PC-3 (cell line): ENCODE measurements at regions not wholly inside any gene's neighbourhood (a gene's known extent, or its start where the extent isn't known, plus 50 kb on each side); places are given as distances from the start of the nearest gene placed in this dataset.
A peak's percentile ranks its signal among the peaks of the same experiment; 100 is the strongest.

Source experiments
- ATAC-seq: fragments of 200-7000 bp; cut with Tn5 transposase; 2 replicates; pipeline ENCODE4 v1.9.1; 2020; ENCODE audit warnings: mild to moderate bottlenecking, moderate library complexity
- BruUV-seq: library from RNA; stranded (reverse); fragments of 400-500 nt; replicated peaks from 2 replicates; lab custom pipeline; 2021; lab: Mats Ljungman, UMichigan
- CTCF ChIA-PET: fragments of 300-600 bp; sonication (Branson Sonifier 250); formaldehyde crosslinking; loops from one replicate; lab custom pipeline; 2022; ENCODE audit warnings: antibody characterized with exemption; lab: Charles Lee
- POLR2A ChIA-PET: fragments of 300-600 bp; sonication (Branson Sonifier 250); formaldehyde crosslinking; loops from one replicate; lab custom pipeline; 2022; ENCODE audit warnings: antibody characterized with exemption; ENCODE audit not compliant: unreplicated experiment; lab: Charles Lee
- DNase-seq: peaks from one replicate; pipeline ENCODE4 v3.0.0-alpha.2; 2015
- H2AFZ ChIP-seq: fragments of 300-600 bp; sonication (generic); 2 replicates; pipeline ENCODE4 v1.6.0; 2016; ENCODE audit warnings: antibody characterized with exemption, low read length
- H3F3A ChIP-seq: fragments of 300-600 bp; sonication (generic); one replicate; pipeline ENCODE4 v1.6.0; 2017; ENCODE audit warnings: antibody characterized with exemption, low read length, control low read depth, mild to moderate bottlenecking; ENCODE audit not compliant: unreplicated experiment
- H3K27ac ChIP-seq: fragments of 300-600 bp; sonication (generic); 2 replicates; pipeline ENCODE4 v1.5.1; 2016; ENCODE audit warnings: mild to moderate bottlenecking, low read length
- H3K27me3 ChIP-seq: fragments of 300-600 bp; sonication (generic); 2 replicates; pipeline ENCODE4 v1.6.1; 2016; ENCODE audit warnings: low read length, mixed read lengths
- H3K36me3 ChIP-seq: fragments of 300-600 bp; sonication (generic); 2 replicates; pipeline ENCODE4 v1.6.1; 2016; ENCODE audit warnings: low read depth, mixed run types, low read length, mixed read lengths
- H3K4me1 ChIP-seq: fragments of 300-600 bp; sonication (generic); 2 replicates; pipeline ENCODE4 v1.5.1; 2016; ENCODE audit warnings: low read length; ENCODE audit not compliant: insufficient read depth
- H3K4me2 ChIP-seq: fragments of 300-600 bp; sonication (generic); 2 replicates; pipeline ENCODE4 v1.6.0; 2016; ENCODE audit warnings: low read length
- H3K4me3 ChIP-seq: fragments of 300-600 bp; sonication (generic); 2 replicates; pipeline ENCODE4 v1.5.1; 2016; ENCODE audit warnings: mild to moderate bottlenecking, low read length, mixed read lengths
- H3K79me2 ChIP-seq: fragments of 300-600 bp; sonication (generic); 2 replicates; pipeline ENCODE4 v1.6.1; 2017; ENCODE audit warnings: low read length, mixed read lengths
- H3K9ac ChIP-seq: fragments of 300-600 bp; sonication (generic); 2 replicates; pipeline ENCODE4 v1.6.0; 2016; ENCODE audit warnings: mild to moderate bottlenecking, low read length
- H3K9me2 ChIP-seq: fragments of 300-600 bp; sonication (generic); replicated peaks from 2 replicates; pipeline ENCODE4 v1.6.1; 2016; ENCODE audit warnings: mixed run types, low read length, mixed read lengths
- H3K9me3 ChIP-seq: fragments of 300-600 bp; sonication (generic); 2 replicates; pipeline ENCODE4 v1.6.1; 2016; ENCODE audit warnings: low read length, mixed read lengths
- H4K20me1 ChIP-seq: fragments of 300-600 bp; sonication (generic); 2 replicates; pipeline ENCODE4 v1.6.1; 2016; ENCODE audit warnings: low read length, mixed read lengths
- EZH2 ChIP-seq: fragments of 300-600 bp; sonication (generic); IDR thresholded peaks from one replicate; pipeline ENCODE4 v1.6.1; 2017; ENCODE audit warnings: antibody characterized with exemption, mild to moderate bottlenecking, low read length; ENCODE audit not compliant: unreplicated experiment
- EZH2phosphoT487 ChIP-seq: fragments of 300-600 bp; sonication (generic); IDR thresholded peaks from 2 replicates; pipeline ENCODE4 v1.6.1; 2018; ENCODE audit warnings: mild to moderate bottlenecking, antibody characterized with exemption, low read length, borderline replicate concordance
- intact Hi-C: fragments of 100-400 bp; cut with micrococcal nuclease; formaldehyde crosslinking; loops from 2 replicates; pipeline ENCODE4 v1.9.0; 2023
- TF ChIP-seq, protein P1 (sequence below): fragments of 300-600 bp; sonication (generic); conservative IDR thresholded peaks from 2 replicates; pipeline ENCODE4 v1.5.1; 2017; ENCODE audit warnings: antibody characterized with exemption, low read depth, mild to moderate bottlenecking, low read length

DNA sequence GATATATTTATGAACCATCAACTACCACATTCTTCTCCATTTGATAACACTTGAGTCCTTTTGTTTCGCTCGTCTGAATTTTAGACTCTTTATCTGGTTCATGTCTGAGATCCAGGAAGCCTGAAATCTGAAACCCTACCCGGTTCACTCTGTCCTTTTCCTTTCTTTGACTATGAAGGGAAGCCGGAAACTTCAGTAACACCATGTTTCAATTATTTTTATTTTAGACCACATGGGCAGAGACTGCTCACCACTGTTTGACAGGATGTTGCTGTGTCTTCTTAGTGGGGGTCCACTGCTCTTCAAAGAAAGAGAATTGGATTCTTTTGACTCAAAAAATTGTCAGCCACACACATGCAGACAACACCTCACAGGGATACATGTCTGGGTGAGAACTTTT, 331.9 kb upstream of the FLRT2 start:
- no TSS peak for BruUV-seq
- no peak overlapping the region for H3K4me2 ChIP-seq
- CTCF ChIA-PET: no interaction called here

DNA sequence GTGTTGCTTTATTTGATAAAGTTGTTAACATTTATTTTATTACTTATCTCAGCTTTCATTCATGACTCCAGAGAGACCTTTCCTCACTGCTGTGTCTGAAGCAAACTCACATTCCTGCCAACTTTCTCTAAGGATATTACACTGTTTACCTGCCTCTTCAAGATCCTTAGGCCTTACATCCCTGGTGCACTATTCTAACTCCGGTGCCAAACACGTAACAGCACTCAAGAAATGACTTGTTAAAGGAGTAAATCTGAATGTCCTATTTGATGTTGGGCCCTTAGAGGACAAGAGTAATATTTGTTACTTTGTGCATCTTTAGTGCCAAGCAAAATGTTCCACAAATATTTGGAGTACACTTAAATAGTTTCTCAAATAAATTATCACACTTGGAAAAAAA, 324.1 kb upstream of the FLRT2 start:
- H3K9me3 ChIP-seq: no peaks in the 10 kb centered on the region
- H2AFZ ChIP-seq: no peak overlapping the region
- CTCF ChIA-PET: no interaction called here
- H4K20me1 ChIP-seq: no peaks in the 10 kb centered on the region
- DNase-seq (no peak), ATAC-seq (no peak)
- no peak overlapping the region for H3K4me3 ChIP-seq
- no peak overlapping the region for H3K4me2 ChIP-seq
- POLR2A ChIA-PET: no interaction called here
- no TSS peak for BruUV-seq
- H3K27ac ChIP-seq: no peak overlapping the region
- H3K9me2 ChIP-seq: no peaks in the 10 kb centered on the region
- no peak overlapping the region for H3K9ac ChIP-seq
- H3K36me3 ChIP-seq: no peaks in the 10 kb centered on the region
- H3K79me2 ChIP-seq: no peaks in the 10 kb centered on the region
- no peaks in the 10 kb centered on the region for H3K27me3 ChIP-seq
- H3K4me1 ChIP-seq: no peaks in the 10 kb centered on the region
- no peak for TF ChIP-seq EZH2
- no peak for TF ChIP-seq EZH2phosphoT487
- TF ChIP-seq, protein P1, sequence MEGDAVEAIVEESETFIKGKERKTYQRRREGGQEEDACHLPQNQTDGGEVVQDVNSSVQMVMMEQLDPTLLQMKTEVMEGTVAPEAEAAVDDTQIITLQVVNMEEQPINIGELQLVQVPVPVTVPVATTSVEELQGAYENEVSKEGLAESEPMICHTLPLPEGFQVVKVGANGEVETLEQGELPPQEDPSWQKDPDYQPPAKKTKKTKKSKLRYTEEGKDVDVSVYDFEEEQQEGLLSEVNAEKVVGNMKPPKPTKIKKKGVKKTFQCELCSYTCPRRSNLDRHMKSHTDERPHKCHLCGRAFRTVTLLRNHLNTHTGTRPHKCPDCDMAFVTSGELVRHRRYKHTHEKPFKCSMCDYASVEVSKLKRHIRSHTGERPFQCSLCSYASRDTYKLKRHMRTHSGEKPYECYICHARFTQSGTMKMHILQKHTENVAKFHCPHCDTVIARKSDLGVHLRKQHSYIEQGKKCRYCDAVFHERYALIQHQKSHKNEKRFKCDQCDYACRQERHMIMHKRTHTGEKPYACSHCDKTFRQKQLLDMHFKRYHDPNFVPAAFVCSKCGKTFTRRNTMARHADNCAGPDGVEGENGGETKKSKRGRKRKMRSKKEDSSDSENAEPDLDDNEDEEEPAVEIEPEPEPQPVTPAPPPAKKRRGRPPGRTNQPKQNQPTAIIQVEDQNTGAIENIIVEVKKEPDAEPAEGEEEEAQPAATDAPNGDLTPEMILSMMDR: no peak
- intact Hi-C loops: no loop called here
- no peaks in the 10 kb centered on the region for H3F3A ChIP-seq

More for the DNA sequence above, 331.9 kb upstream of the FLRT2 start:
- Histone ChIP-seq H3K9me3 (peaks cover 9% of the 10 kb centered on the region; the same call in 1 of the 2 replicates), H3K27me3 (no peaks in the 10 kb centered on the region), H3K79me2 (no peaks in the 10 kb centered on the region), H3K27ac (no peak overlapping the region), H3F3A (no peaks in the 10 kb centered on the region), H3K4me1 (no peaks in the 10 kb centered on the region), H4K20me1 (no peaks in the 10 kb centered on the region), H3K9ac (no peak overlapping the region), H3K36me3 (no peaks in the 10 kb centered on the region), H3K4me3 (no peak overlapping the region), H2AFZ (no peak overlapping the region), H3K9me2 (no peaks in the 10 kb centered on the region)
- TF ChIP-seq, protein P1: no peak
- TF ChIP-seq EZH2phosphoT487: no peak
- TF ChIP-seq EZH2: no peak
- no peak for ATAC-seq
- no peak for DNase-seq
- POLR2A ChIA-PET: no interaction called here
- intact Hi-C loops: no loop called here

DNA sequence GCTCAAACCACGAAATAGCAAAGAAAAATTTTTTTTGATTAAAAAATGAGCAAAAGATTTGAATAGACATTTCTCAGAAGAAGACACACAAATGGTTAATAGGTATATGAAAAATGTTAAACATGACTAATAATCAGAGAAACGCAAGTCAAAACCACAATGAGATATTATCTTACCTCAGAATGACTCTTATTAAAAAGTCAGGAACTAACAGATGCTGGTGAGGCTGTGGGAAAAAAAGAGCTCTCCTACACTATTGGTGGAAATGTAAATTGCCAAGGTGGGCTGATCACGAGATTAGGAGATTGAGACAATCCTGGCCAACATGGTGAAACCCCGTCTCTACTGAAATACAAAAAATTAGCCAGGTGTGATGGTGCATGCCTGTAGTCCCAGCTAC, 315.5 kb upstream of the FLRT2 start:
- Histone ChIP-seq H3K4me1 (no peaks in the 10 kb centered on the region; the same call in 1 of the 2 replicates), H3K4me3 (no peak overlapping the region), H3K79me2 (no peaks in the 10 kb centered on the region), H4K20me1 (no peaks in the 10 kb centered on the region), H3K27ac (0 out of 2 replicates have a peak overlapping the region, but pooled peaks have one; percentile 29), H2AFZ (no peak overlapping the region), H3K9ac (no peak overlapping the region), H3F3A (no peaks in the 10 kb centered on the region), H3K9me2 (no peaks in the 10 kb centered on the region), H3K36me3 (no peaks in the 10 kb centered on the region), H3K4me2 (no peak overlapping the region), H3K27me3 (no peaks in the 10 kb centered on the region), H3K9me3 (0 out of 2 replicates have a peak, but pooled peaks cover 3% of the 10 kb centered on the region)
- intact Hi-C loops: no loop called here
- ChIA-PET POLR2A (no interaction called here), CTCF (no interaction called here)
- TF ChIP-seq, protein P1: no peak
- no peak for ATAC-seq
- BruUV-seq: no TSS peak
- DNase-seq: peak; percentile 48
